Tibial nerve (tissue), 3 donors: ENCODE measurements at regions not wholly inside any gene's neighbourhood (a gene's known extent, or its start where the extent isn't known, plus 50 kb on each side); places are given as distances from the start of the nearest gene placed in this dataset.

Source experiments
- POLR2A ChIP-seq, 2 donors: fragments of 450-650 bp; IDR thresholded peaks; one replicate each; pipeline ENCODE4 v1.6.1; 2017; ENCODE audit warnings: antibody characterized with exemption in 2 of 2, mild to moderate bottlenecking in 2 of 2, moderate library complexity in 2 of 2
- TF ChIP-seq, protein P1 (sequence below), 5 experiments: fragments of 200-600 bp in 3 of 5; fragments of 450-650 bp in 2 of 5; sonication (generic) in 3 of 5; IDR thresholded peaks; one replicate each; pipeline ENCODE4 v1.5.1; 2016 to 2019; ENCODE audit warnings: antibody characterized with exemption in 5 of 5, mild to moderate bottlenecking in 3 of 5, moderate library complexity in 2 of 5

DNA sequence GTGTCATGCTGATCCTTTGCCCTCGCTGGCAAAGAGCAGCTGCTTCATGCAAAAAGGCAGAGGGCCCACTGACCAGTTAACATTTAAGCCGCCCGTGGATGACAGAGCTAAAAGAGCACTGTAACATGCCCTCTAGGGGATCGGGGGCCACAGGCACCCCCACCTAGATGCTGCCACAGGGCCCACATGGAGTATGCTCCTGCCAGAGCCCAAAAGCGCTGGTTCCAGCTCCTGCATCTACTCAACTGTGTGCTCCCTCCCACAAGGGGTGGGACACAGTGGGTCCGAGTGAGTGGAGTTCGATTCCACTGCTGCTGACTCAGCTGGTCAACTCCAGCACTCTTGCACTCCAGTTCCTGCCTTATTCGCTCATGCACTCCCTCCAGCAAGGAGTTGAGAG is 199.8 kb upstream of the CNTNAP2 start:
- TF ChIP-seq, protein P1, sequence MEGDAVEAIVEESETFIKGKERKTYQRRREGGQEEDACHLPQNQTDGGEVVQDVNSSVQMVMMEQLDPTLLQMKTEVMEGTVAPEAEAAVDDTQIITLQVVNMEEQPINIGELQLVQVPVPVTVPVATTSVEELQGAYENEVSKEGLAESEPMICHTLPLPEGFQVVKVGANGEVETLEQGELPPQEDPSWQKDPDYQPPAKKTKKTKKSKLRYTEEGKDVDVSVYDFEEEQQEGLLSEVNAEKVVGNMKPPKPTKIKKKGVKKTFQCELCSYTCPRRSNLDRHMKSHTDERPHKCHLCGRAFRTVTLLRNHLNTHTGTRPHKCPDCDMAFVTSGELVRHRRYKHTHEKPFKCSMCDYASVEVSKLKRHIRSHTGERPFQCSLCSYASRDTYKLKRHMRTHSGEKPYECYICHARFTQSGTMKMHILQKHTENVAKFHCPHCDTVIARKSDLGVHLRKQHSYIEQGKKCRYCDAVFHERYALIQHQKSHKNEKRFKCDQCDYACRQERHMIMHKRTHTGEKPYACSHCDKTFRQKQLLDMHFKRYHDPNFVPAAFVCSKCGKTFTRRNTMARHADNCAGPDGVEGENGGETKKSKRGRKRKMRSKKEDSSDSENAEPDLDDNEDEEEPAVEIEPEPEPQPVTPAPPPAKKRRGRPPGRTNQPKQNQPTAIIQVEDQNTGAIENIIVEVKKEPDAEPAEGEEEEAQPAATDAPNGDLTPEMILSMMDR (IDR thresholded peaks at IDR 0.05), result no peak
- no peak for TF ChIP-seq POLR2A (IDR thresholded peaks at IDR 0.05)
